ENCODE measurements at regions not wholly inside any gene's neighbourhood (a gene's known extent, or its start where the extent isn't known, plus 50 kb on each side); places are given as distances from the start of the nearest gene placed in this dataset.

DNA sequence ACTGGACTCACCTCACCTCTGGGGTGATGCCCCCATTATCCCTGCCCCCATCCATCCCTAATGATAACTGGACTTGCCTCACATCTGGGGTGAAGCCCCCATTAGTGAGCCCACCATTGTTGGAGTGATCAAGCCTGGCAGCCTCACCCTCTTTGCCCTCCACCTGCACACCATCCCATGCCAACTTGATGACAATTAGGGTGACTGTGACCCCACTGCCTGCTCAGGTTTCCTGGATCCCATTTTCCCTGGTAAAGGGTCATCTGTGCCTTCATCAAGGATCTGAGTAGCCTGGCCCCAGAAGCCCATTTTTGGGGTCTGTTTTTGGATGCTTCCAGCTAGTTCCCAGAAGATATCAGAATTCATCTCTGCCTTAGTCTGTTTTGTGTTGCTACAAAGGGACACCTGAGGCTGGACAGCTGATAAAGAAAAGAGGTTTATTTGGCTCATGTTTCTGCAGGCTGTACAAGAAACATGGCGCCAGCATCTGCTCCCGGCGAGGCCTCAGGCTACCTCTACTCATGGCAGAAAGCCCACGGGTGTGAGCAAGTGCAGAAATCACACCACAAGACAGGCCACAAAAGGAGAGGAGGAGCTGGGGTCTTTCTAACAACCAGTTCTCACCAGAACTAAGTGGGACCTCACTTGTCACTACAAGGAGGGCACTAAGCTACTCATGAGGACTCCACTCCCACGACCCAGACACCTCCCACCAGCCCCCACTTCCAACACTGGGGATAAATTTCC lies 196.4 kb upstream of the TWIST2 start:
- Histone ChIP-seq H2AFZ (ENCODE audit: low read depth, low read length) (no peak overlapping the region), H3K36me3 (ENCODE audit: insufficient read depth, low read length) (no peaks in the 10 kb centered on the region), H3K4me3 (ENCODE audit: low read length) (no peak overlapping the region), H3K9me3 (ENCODE audit: low read length) (no peaks in the 10 kb centered on the region), H3K4me1 (ENCODE audit: insufficient read depth, low read length) (no peaks in the 10 kb centered on the region), H3K27me3 (ENCODE audit: insufficient read depth, low read length) (no peaks in the 10 kb centered on the region)

DNA sequence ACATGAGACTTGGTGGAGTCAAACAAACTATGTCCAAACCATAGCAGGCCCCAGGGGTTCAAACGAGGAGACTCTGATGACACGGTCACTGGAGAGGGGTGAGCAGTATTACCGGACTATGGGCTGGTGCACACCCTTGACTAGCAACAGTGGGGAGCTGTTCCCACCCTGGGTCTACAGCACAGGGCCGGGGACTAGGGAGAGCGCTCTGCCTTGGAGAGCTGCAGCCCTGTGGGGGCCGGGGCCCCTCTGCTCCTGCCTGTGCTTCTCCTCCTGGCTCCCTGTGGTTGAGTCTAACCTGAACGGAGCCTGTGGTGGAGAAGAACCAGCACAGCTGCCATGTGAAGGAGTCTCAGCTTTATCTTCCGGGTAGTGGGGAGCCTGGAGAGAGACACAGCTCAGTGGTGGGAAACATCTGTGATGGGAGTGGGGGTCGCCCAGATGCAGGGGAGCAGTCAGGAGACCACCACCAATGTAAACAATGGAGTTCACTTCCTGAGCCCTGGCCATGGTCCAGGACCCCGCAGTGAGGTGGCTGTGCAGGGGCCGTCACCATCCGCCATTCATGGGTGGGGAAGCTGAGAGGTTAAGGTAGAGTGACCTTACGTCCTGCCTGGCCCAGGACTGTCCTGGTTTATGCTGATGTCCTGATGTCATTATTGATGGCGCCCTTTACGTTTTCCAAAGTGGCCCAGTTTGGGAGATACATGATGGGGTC lies 195.7 kb upstream of the TWIST2 start:
- H3K9me3 ChIP-seq (ENCODE audit: low read length) = no peaks in the 10 kb centered on the region

DNA sequence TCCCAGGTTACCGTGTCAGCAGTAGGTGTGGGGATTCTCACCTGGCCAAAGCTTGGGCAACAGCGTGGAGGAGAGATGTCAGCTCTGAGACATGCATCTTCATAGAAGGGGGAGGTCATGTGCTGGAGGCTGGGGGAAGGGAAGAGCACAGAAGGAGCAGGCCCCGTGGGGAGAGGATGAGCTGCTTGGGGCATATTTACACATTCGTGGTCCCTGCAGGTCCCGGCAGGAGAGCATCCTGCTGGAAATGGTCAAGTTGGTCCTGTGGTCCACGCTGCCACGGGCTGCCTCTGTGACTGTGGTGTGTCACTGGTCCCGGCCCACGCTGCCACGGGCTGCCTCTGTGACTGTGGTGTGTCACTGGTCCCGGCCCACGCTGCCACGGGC lies 195.1 kb upstream of the TWIST2 start:
- H3K36me3 ChIP-seq (ENCODE audit: insufficient read depth, low read length) = no peaks in the 10 kb centered on the region
- no peaks in the 10 kb centered on the region for H3K9me3 ChIP-seq (ENCODE audit: low read length)
- H3K27me3 ChIP-seq (ENCODE audit: insufficient read depth, low read length) = no peaks in the 10 kb centered on the region
- H3K4me3 ChIP-seq (ENCODE audit: low read length) = no peak overlapping the region
- H2AFZ ChIP-seq (ENCODE audit: low read depth, low read length) = no peak overlapping the region
- H3K4me1 ChIP-seq (ENCODE audit: insufficient read depth, low read length) = no peaks in the 10 kb centered on the region

More for the DNA sequence above, 195.7 kb upstream of the TWIST2 start:
- H3K4me3 ChIP-seq (ENCODE audit: low read length) = no peak overlapping the region
- H3K27me3 ChIP-seq (ENCODE audit: insufficient read depth, low read length) = no peaks in the 10 kb centered on the region
- no peaks in the 10 kb centered on the region for H3K4me1 ChIP-seq (ENCODE audit: insufficient read depth, low read length)
- H2AFZ ChIP-seq (ENCODE audit: low read depth, low read length) = no peak overlapping the region
- no peaks in the 10 kb centered on the region for H3K36me3 ChIP-seq (ENCODE audit: insufficient read depth, low read length)

- no peak overlapping the region for H3K4me3 ChIP-seq (ENCODE audit: low read length)
- H3K4me1 ChIP-seq (ENCODE audit: insufficient read depth, low read length) = no peaks in the 10 kb centered on the region
- H3K36me3 ChIP-seq (ENCODE audit: insufficient read depth, low read length) = no peaks in the 10 kb centered on the region
- no peaks in the 10 kb centered on the region for H3K27me3 ChIP-seq (ENCODE audit: insufficient read depth, low read length)
- no peak overlapping the region for H2AFZ ChIP-seq (ENCODE audit: low read depth, low read length)
- no peaks in the 10 kb centered on the region for H3K9me3 ChIP-seq (ENCODE audit: low read length)
Measured at GRCh38 chr2:238653431-238654109, 194.3 kb upstream of the TWIST2 start.

GRCh38 chr2:238654479-238655197 lies 193.2 kb upstream of the TWIST2 start:
- Histone ChIP-seq H3K4me3 (ENCODE audit: low read length) (no peak overlapping the region), H3K36me3 (ENCODE audit: insufficient read depth, low read length) (no peaks in the 10 kb centered on the region), H3K4me1 (ENCODE audit: insufficient read depth, low read length) (no peaks in the 10 kb centered on the region), H3K27me3 (ENCODE audit: insufficient read depth, low read length) (no peaks in the 10 kb centered on the region), H2AFZ (ENCODE audit: low read depth, low read length) (no peak overlapping the region), H3K9me3 (ENCODE audit: low read length) (no peaks in the 10 kb centered on the region)

GRCh38 chr2:238655198-238655860 lies 192.6 kb upstream of the TWIST2 start:
- H3K9me3 ChIP-seq (ENCODE audit: low read length) = no peaks in the 10 kb centered on the region
- H3K4me3 ChIP-seq (ENCODE audit: low read length) = no peak overlapping the region
- H3K36me3 ChIP-seq (ENCODE audit: insufficient read depth, low read length) = no peaks in the 10 kb centered on the region
- no peak overlapping the region for H2AFZ ChIP-seq (ENCODE audit: low read depth, low read length)
- H3K27me3 ChIP-seq (ENCODE audit: insufficient read depth, low read length) = no peaks in the 10 kb centered on the region
- H3K4me1 ChIP-seq (ENCODE audit: insufficient read depth, low read length) = no peaks in the 10 kb centered on the region

GRCh38 chr2:238655974-238656722 lies 191.7 kb upstream of the TWIST2 start:
- Histone ChIP-seq H3K4me3 (ENCODE audit: low read length) (no peak overlapping the region), H2AFZ (ENCODE audit: low read depth, low read length) (no peak overlapping the region), H3K27me3 (ENCODE audit: insufficient read depth, low read length) (no peaks in the 10 kb centered on the region), H3K36me3 (ENCODE audit: insufficient read depth, low read length) (no peaks in the 10 kb centered on the region), H3K9me3 (ENCODE audit: low read length) (no peaks in the 10 kb centered on the region), H3K4me1 (ENCODE audit: insufficient read depth, low read length) (no peaks in the 10 kb centered on the region)

DNA sequence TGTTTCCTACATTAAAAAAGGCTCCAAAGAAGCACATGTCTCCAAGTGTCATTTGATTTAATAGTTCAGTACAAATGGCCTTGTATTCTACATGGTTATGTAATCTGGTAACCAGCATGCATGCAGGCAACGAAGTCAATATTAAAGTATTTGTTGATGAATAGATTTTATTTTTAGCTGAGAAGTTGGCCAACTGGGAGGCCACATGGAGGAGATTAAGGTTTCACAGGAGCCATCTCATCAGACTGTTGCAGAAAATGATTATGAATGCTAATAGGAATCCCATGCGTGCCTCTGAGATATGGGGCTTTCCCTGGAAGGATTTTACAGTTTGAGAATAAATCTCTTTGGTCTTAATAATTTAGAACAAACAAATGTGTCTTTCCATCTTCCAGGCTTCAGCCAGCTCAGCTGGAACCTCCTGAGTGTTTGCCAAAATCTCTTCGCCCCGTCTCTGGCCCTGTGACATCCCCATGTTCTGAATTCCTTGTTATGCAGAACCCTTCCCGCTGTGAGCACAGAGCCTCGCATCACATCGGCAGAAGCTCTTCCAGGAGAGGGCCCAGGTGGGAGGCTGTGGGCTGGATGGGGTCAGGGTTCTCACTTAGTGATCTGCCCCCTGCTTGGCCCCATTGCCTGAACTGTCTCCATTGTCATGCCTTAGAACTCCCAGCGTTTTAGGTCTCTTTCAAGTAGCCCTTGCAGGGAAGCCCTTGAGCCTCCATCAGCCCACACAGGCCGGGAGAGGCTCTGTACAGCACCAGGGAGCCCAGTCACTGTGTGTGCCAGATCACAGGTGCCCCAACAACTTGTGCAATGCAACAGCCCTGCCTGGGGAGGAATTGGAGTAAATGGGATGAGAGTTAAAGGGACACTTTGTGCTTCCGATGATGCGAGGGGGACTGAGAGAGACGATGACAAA lies 190.5 kb upstream of the TWIST2 start:
- H2AFZ ChIP-seq (ENCODE audit: low read depth, low read length) = no peak overlapping the region
- H3K4me1 ChIP-seq (ENCODE audit: insufficient read depth, low read length) = no peaks in the 10 kb centered on the region
- no peaks in the 10 kb centered on the region for H3K9me3 ChIP-seq (ENCODE audit: low read length)
- no peaks in the 10 kb centered on the region for H3K27me3 ChIP-seq (ENCODE audit: insufficient read depth, low read length)
- no peak overlapping the region for H3K4me3 ChIP-seq (ENCODE audit: low read length)
- H3K36me3 ChIP-seq (ENCODE audit: insufficient read depth, low read length) = no peaks in the 10 kb centered on the region

DNA sequence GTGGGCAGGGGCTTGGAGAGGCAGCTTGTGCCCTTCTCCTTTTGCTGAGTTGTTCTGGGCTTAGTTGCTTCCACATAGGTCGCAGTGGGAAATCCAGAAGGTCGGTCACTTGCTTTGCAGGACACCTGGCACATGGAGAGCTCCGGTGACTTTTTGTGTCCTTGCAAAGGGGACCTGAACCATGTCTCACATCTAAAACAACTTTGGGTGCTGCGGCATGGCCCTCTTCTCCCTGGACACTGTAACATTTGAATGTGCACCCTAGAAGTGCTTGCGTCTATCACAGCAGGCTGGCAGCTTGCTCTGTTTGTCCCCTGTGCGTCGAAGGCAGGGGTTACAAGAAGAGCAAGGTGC lies 189.9 kb upstream of the TWIST2 start:
- Histone ChIP-seq H3K4me1 (ENCODE audit: insufficient read depth, low read length) (no peaks in the 10 kb centered on the region), H3K4me3 (ENCODE audit: low read length) (no peak overlapping the region), H3K9me3 (ENCODE audit: low read length) (no peaks in the 10 kb centered on the region), H3K36me3 (ENCODE audit: insufficient read depth, low read length) (no peaks in the 10 kb centered on the region), H2AFZ (ENCODE audit: low read depth, low read length) (no peak overlapping the region), H3K27me3 (ENCODE audit: insufficient read depth, low read length) (no peaks in the 10 kb centered on the region)

- H3K9me3 ChIP-seq (ENCODE audit: low read length) = no peaks in the 10 kb centered on the region
- H3K4me1 ChIP-seq (ENCODE audit: insufficient read depth, low read length) = no peaks in the 10 kb centered on the region
- no peak overlapping the region for H2AFZ ChIP-seq (ENCODE audit: low read depth, low read length)
- no peak overlapping the region for H3K4me3 ChIP-seq (ENCODE audit: low read length)
- H3K36me3 ChIP-seq (ENCODE audit: insufficient read depth, low read length) = no peaks in the 10 kb centered on the region
- H3K27me3 ChIP-seq (ENCODE audit: insufficient read depth, low read length) = no peaks in the 10 kb centered on the region
Measured at GRCh38 chr2:238658820-238659219, 189.1 kb upstream of the TWIST2 start.

DNA sequence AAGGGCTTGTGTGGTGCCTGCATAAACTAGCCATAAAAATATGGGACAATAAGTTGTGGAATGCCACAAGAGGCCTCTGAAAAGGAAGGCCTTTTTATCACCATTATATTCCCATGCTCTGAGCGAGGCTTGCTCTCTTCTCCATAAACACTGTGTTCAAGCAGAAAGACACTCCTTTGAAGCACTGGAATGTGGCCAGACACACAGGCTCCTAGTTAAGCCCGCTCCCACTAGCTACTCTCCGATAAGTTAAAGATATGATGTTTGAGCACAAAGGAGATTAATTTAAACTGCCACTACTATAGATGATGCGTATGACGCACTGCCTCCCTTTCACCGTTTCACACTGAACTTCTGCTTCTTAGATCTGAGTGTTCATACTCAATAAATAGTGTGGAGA lies 188.7 kb upstream of the TWIST2 start:
- Histone ChIP-seq H2AFZ (ENCODE audit: low read depth, low read length) (no peak overlapping the region), H3K27me3 (ENCODE audit: insufficient read depth, low read length) (no peaks in the 10 kb centered on the region), H3K4me3 (ENCODE audit: low read length) (no peak overlapping the region), H3K9me3 (ENCODE audit: low read length) (no peaks in the 10 kb centered on the region), H3K36me3 (ENCODE audit: insufficient read depth, low read length) (no peaks in the 10 kb centered on the region), H3K4me1 (ENCODE audit: insufficient read depth, low read length) (no peaks in the 10 kb centered on the region)
